Endothelial cell (in vitro differentiated cells): ENCODE measurements at regions not wholly inside any gene's neighbourhood (a gene's known extent, or its start where the extent isn't known, plus 50 kb on each side); places are given as distances from the start of the nearest gene placed in this dataset.
A peak's percentile ranks its signal among the peaks of the same experiment; 100 is the strongest.

ENCODE experiments used
- DNase-seq: peaks from one replicate; pipeline ENCODE4 v3.0.0; 2021; ENCODE audit warnings: low spot score
- H3K27ac Mint-ChIP-seq: one replicate; pipeline ENCODE4 v1.8.0; 2021; ENCODE audit warnings: mixed read lengths, inconsistent platforms; ENCODE audit not compliant: unreplicated experiment
- H3K27me3 Mint-ChIP-seq: one replicate; pipeline ENCODE4 v1.8.0; 2021; ENCODE audit warnings: mild to moderate bottlenecking, moderate library complexity, mixed read lengths, inconsistent platforms; ENCODE audit not compliant: unreplicated experiment
- H3K36me3 Mint-ChIP-seq: one replicate; pipeline ENCODE4 v1.8.0; 2021; ENCODE audit warnings: mild to moderate bottlenecking, low read depth, mixed read lengths, inconsistent platforms; ENCODE audit not compliant: unreplicated experiment
- H3K4me1 Mint-ChIP-seq: one replicate; pipeline ENCODE4 v1.8.0; 2021; ENCODE audit warnings: mild to moderate bottlenecking, mixed read lengths, inconsistent platforms; ENCODE audit not compliant: unreplicated experiment
- H3K4me3 Mint-ChIP-seq: one replicate; pipeline ENCODE4 v1.8.0; 2021; ENCODE audit warnings: mild to moderate bottlenecking, mixed read lengths, inconsistent platforms; ENCODE audit not compliant: unreplicated experiment
- H3K9me3 Mint-ChIP-seq: one replicate; pipeline ENCODE4 v1.8.0; 2021; ENCODE audit warnings: mixed read lengths, inconsistent platforms; ENCODE audit not compliant: unreplicated experiment
- CTCF ChIP-seq: fragments of 200-600 bp; sonication (generic); IDR thresholded peaks from one replicate; pipeline ENCODE4 v1.5.0; 2021; ENCODE audit warnings: antibody characterized with exemption; ENCODE audit not compliant: unreplicated experiment

- H3K4me3 Mint-ChIP-seq: no peak overlapping the region
- H3K36me3 Mint-ChIP-seq: peaks cover 5% of the 10 kb centered on the region
- no peaks in the 10 kb centered on the region for H3K9me3 Mint-ChIP-seq
- DNase-seq: no peak
- TF ChIP-seq CTCF: no peak
- H3K27ac Mint-ChIP-seq: no peak overlapping the region
- H3K27me3 Mint-ChIP-seq: peaks cover 2% of the 10 kb centered on the region
- peaks cover 3% of the 10 kb centered on the region for H3K4me1 Mint-ChIP-seq
These were observed 169.8 kb upstream of the PLXNC1 start for GRCh38 chr12:93978553-93978952.

GRCh38 chr12:93979189-93979588 lies 169.2 kb upstream of the PLXNC1 start:
- H3K36me3 Mint-ChIP-seq: peaks cover 5% of the 10 kb centered on the region
- H3K27me3 Mint-ChIP-seq: peaks cover 2% of the 10 kb centered on the region
- no peak overlapping the region for H3K27ac Mint-ChIP-seq
- peaks cover 3% of the 10 kb centered on the region for H3K4me1 Mint-ChIP-seq
- H3K4me3 Mint-ChIP-seq: no peak overlapping the region
- no peaks in the 10 kb centered on the region for H3K9me3 Mint-ChIP-seq
- DNase-seq: peak; percentile 5
- no peak for TF ChIP-seq CTCF

GRCh38 chr12:93980711-93981110 lies 167.7 kb upstream of the PLXNC1 start:
- no peak for DNase-seq
- Mint-ChIP-seq H3K27me3 (peaks cover 2% of the 10 kb centered on the region), H3K27ac (no peak overlapping the region), H3K4me1 (peaks cover 3% of the 10 kb centered on the region), H3K36me3 (peaks cover 5% of the 10 kb centered on the region), H3K4me3 (no peak overlapping the region), H3K9me3 (no peaks in the 10 kb centered on the region)
- TF ChIP-seq CTCF: no peak

- peaks cover 3% of the 10 kb centered on the region for H3K4me1 Mint-ChIP-seq
These were observed 167.0 kb upstream of the PLXNC1 start for GRCh38 chr12:93981411-93981810.

More at GRCh38 chr12:93981411-93981810, 167.0 kb upstream of the PLXNC1 start:
- TF ChIP-seq CTCF: no peak
- Mint-ChIP-seq H3K9me3 (no peaks in the 10 kb centered on the region), H3K27me3 (peaks cover 5% of the 10 kb centered on the region), H3K27ac (no peak overlapping the region), H3K36me3 (peaks cover 4% of the 10 kb centered on the region), H3K4me3 (no peak overlapping the region)
- DNase-seq: no peak
